NCI-H2196 (cell line): ENCODE measurements at regions not wholly inside any gene's neighbourhood (a gene's known extent, or its start where the extent isn't known, plus 50 kb on each side); places are given as distances from the start of the nearest gene placed in this dataset.
A peak's percentile ranks its signal among the peaks of the same experiment; 100 is the strongest.

Experiments used
- DNase-seq: peaks from one replicate; lab custom pipeline; 2025; ENCODE audit not compliant: unreplicated experiment; lab: John Stamatoyannopoulos, UW

GRCh38 chr20:7237251-7237650 is 469.8 kb downstream of the BMP2 start:
- no peak for DNase-seq

GRCh38 chr20:7240490-7240889 is 473.0 kb downstream of the BMP2 start:
- DNase-seq = no peak

GRCh38 chr20:7248281-7249201 is 481.1 kb downstream of the BMP2 start:
- no peak for DNase-seq

GRCh38 chr20:7250337-7250736 is 482.9 kb downstream of the BMP2 start:
- no peak for DNase-seq

DNA sequence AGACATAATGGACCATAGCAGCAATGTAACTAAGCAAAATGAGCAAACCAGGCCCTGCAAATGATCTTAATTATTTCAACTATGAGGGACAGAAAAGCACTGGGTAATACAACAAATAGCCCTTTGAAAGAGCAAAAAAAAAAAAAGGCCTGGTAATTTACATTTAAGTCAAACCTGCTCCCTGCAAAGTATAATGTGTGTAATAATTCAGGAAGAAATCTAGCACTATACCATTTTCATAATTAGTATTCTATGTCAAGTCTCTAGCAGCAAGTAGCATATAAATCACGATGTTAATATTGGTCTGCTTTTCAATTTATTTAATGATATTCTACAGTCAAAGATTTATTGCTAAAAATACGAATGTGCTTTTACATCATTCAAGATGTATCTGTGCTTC is 489.6 kb downstream of the BMP2 start:
- no peak for DNase-seq

DNA sequence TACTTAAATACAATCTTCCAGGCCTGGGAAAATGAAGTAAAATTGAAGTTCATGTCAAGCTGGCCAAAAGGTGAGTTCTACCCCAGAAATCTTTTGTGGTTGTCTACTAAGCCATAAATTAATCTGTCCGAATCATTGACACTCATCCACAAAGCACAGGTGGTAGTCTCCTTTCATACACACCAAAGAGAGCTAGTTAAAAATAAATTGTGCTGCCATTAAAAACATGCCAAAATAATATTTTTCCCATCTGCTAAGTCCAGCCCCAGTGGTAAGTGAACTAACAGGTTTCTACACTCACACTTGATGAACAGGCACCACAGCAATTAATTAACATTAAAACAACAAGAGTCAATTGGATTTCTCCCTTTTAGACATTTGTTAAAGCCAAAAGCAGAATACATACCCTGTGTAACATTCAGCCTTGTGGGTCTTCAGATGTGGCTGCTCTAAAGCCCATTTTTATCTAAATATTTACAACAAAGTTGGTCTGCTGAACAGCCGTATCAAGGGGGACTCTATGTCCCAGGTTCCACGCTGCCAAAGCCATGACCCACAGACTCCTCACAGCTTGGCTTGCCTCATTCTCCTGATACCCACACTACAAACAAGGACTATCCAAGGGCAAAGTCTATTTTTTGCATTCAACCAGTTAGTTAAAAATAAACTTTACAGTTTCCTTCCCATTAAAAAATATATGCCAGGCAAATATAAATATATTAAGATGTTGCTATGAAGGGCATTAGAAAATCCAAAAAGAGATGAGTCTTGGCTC is 490.4 kb downstream of the BMP2 start:
- no peak for DNase-seq

DNA sequence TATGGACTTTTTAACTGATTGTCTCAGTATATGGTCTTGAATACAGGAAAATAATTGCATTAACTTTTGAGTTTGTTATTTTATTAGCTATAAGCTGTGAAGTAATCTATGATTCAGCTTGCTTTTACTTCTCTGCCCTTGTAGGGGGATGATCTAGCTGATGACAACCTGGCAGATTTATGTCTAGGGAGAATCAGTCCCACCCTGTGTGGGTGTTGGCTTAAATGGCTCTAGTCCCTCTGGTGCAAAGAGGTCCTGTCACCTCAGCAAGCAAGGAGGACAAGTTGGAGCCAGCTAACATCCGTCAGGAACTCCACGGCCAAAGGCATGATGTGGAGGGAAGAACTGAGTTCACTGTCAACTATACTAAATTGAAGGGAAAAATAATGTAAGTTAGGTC is 495.3 kb downstream of the BMP2 start:
- no peak for DNase-seq

DNA sequence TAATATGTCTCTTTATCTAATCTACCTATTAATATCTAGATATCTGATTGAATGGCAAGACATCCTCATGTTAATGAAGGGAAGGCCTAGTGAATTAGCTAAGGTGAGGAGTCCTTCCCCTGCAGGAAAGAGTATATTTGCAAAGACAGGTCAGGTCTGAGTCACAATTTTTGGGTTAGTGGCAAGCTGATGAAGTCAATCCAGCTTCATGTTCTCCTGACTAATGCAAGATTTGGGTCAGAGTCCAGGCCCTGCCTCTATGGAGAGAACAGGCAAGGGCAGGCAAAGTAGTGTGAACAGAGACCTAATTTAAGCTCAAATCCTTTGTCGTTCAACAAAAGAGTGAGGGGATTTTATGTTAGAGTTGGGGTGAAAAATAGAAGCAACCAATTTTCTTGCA is 496.7 kb downstream of the BMP2 start:
- DNase-seq = no peak

GRCh38 chr20:7269452-7269851 is 502.0 kb downstream of the BMP2 start:
- no peak for DNase-seq

- DNase-seq = peak; percentile 2
Measured at GRCh38 chr20:7272512-7272911, 505.0 kb downstream of the BMP2 start.

- no peak for DNase-seq
Measured at GRCh38 chr20:7274870-7275269, 507.4 kb downstream of the BMP2 start.

GRCh38 chr20:7275645-7276237 is 508.3 kb downstream of the BMP2 start:
- DNase-seq = no peak

- peak; percentile 87 for DNase-seq
Measured at GRCh38 chr20:7285918-7286556, 518.6 kb downstream of the BMP2 start.

- DNase-seq = no peak
Measured at GRCh38 chr20:7291323-7291943, 523.9 kb downstream of the BMP2 start.

DNA sequence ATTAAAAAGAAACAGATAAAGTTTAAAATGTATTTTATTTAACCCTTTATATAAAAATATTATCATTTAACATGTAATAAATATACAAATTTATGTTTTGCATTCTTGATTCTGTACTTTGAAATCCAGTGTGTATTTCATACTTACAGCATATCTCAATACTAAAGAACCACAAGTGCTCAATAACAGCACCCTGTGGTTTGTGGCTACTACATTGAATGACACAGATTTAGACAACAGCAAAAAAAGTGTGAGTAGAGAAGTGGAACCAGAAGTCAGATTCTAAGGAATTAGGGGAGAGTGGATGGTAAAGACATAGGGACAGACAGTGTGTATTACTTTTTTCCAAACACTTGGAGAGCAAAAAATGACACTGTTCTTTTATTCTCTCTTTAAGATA is 524.5 kb downstream of the BMP2 start:
- DNase-seq = no peak

- no peak for DNase-seq
Measured at GRCh38 chr20:7294816-7295360, 527.4 kb downstream of the BMP2 start.

DNA sequence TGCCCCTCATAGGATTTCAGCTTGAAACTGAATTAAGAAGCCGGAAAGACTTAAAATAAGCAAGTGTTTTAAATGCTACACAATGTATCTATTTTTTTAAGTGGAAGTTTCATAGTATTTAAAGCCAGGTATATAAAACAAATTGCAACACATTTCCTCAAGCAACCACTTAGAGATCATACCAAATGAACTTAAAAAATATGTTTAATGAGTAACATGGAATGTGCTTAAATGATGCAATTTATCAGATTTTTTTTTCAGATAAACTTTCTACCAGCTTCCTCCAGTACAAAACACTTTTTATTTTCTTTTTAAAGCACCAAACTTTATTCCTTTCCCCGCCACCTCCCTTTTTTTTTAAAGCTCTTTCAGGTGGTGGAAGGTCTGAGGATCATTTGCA is 534.3 kb downstream of the BMP2 start:
- DNase-seq = no peak

DNA sequence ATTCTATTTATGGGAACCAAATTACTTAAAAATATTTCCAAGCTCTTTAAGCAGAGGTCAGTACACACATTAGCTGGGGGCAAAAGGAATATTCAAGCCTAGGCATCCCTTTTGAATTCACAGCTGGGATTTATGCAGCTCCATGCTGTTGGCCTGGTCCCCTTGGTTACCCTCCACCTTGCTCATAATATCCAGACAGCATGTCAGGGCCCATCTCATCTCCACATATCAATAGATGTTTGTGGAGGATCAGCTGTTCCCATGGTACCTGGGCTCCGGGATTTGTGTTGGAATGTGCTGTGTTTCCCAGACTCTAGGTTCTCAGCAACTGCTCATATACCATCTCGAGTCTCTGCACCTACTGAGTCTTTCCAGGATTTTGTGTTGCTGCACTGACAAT is 534.8 kb downstream of the BMP2 start:
- DNase-seq = no peak

- DNase-seq = no peak
Measured at GRCh38 chr20:7305976-7306375, 538.5 kb downstream of the BMP2 start.

- DNase-seq = no peak
Measured at GRCh38 chr20:7308163-7308562, 540.7 kb downstream of the BMP2 start.

- DNase-seq = no peak
Measured at GRCh38 chr20:7313047-7313446, 545.6 kb downstream of the BMP2 start.
